Activated CD4-positive, alpha-beta T cell treated with anti-CD3 and anti-CD28 coated beads, Interleukin-2, amount 50 U/mL, for 48 hours (primary cell): ENCODE measurements at regions not wholly inside any gene's neighbourhood (a gene's known extent, or its start where the extent isn't known, plus 50 kb on each side); places are given as distances from the start of the nearest gene placed in this dataset.
"Not testable (repeated sequence)": the region's sequence is repeated elsewhere in the genome, so short reads cannot be mapped to it uniquely, and the experiment has no call there.

Experiments
- DNase-seq, 2 experiments: peaks; one replicate each; pipeline ENCODE4 v3.0.0-alpha.2; 2020

DNA sequence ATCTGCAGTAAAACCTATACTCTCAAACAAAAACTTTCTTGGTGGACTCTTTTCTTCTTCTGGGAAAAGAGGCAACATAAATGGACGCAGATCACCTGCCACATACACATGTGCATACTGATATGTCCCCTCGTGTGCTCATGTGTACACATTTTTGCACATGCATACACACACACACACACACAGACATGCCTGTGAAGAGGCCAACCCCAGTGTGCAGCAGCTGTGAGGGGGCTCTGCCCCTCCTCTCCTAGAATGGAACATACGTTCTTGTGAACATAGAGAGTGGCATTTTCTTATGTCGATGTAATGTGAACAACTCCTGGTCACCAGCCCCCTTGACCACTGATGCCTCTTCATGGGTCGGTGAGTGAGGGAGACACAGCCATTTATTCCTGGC lies 188.9 kb upstream of the PLGLB2 start:
- DNase-seq: not testable (repeated sequence)

- DNase-seq: not testable (repeated sequence)
These were observed 188.2 kb upstream of the PLGLB2 start for GRCh38 chr2:87559735-87560134.

GRCh38 chr2:87565116-87565515 lies 182.8 kb upstream of the PLGLB2 start:
- DNase-seq: not testable (repeated sequence)

DNA sequence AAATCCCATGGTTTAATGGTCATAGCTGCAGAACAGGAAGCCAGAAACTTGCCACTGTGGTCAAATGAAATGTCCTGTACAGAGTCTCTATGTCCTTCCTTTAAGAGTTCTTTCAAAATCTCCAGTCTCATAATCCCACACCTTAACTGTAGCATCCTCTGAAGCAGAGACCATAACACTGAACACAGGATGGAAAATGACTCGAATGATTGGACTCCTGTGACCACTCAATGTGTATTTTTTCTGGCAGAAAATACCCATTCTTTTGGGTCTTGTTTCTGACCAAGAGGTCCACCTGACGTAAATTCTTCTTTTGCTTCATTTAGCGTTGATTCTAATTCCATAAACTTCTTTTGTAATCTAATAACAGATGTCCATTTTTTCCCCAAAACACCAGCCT lies 181.4 kb upstream of the PLGLB2 start:
- not testable (repeated sequence) for DNase-seq

- DNase-seq: not testable (repeated sequence)
These were observed 180.8 kb upstream of the PLGLB2 start for GRCh38 chr2:87567093-87567492.

- DNase-seq: not testable (repeated sequence)
These were observed 180.0 kb upstream of the PLGLB2 start for GRCh38 chr2:87567912-87568311.

- not testable (repeated sequence) for DNase-seq
These were observed 179.2 kb upstream of the PLGLB2 start for GRCh38 chr2:87568554-87569278.

- DNase-seq: not testable (repeated sequence)
These were observed 178.0 kb upstream of the PLGLB2 start for GRCh38 chr2:87569689-87570397.

GRCh38 chr2:87571889-87572465 lies 175.9 kb upstream of the PLGLB2 start:
- DNase-seq: not testable (repeated sequence)

DNA sequence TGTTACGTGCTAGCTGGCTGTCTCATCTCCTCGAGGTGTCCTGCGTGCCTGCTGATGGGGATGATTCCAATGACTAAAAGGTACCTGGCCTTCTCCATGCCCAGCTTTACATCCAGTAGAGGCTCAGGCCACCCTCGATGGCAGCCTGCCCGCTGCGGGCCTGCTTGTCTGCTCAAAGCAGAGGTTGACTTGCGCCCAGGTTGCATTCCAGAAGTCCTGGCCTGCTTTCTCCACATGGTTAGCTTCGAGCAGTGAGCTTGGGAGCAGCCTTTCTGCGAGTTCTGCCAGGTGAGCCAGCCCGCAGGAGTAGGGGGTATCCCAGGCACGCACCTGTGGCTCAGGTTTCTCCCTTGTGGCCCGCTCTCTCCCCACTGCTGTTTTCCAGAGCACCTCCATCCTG lies 175.0 kb upstream of the PLGLB2 start:
- DNase-seq: not testable (repeated sequence)

DNA sequence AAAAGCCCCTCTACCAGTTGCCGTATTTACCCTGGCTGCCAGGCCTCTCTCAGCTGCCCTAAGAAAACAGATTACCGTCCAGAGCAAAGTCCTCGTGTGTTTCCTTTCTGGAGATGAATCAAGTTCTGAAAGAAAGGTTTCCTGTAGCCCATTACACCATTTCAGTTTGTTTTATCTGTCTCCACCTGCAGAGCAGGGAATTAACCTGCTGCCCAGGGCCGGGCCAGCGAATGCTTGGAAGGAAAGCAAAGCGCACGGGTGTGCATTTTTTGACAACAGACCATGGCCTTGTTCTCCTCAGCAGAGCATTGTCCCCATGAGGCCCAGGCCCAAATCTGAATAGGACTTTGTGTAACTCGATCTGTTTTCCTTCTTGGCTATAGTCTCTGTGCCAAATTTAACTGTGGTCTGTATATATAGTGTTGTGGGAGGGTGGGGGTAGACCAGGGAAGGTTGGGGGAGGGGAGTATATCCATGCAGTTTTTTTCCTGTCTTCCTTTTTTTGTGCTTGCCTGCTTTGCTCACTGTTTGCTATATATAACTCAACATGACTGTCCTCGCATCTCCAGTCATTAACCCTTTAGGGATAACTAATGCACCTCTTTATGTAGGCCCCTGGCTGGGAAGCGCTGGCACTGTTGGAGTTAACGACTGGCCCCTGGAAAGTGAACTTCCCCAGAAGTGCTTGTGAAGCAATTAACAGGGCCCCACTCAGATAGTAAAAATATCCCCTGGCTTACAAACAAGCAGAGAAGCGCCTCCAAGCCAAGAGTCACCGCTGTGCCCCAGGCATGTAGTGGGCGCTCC lies 174.3 kb upstream of the PLGLB2 start:
- not testable (repeated sequence) for DNase-seq

- not testable (repeated sequence) for DNase-seq
These were observed 173.4 kb upstream of the PLGLB2 start for GRCh38 chr2:87574193-87575119.

- not testable (repeated sequence) for DNase-seq
These were observed 172.7 kb upstream of the PLGLB2 start for GRCh38 chr2:87575138-87575537.

- not testable (repeated sequence) for DNase-seq
These were observed 170.5 kb upstream of the PLGLB2 start for GRCh38 chr2:87577358-87577757.

DNA sequence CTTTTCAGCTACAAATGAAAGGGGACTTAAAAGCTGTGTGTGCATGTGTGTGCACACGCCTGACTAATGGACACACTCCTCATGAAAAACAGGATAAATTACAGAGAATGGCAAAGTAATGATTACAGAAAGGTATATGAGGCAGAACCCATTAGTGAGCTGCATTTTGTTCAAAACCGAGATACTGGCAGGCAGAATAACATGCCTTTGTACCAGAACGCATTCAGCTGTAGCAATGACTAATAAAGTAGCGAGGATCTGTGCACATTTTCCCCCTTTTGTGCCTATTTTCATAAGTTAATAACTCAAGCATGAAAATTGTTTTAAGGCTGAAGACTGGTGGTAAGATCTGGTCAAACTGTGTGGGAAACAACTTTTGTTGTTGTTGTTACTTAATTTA lies 165.7 kb upstream of the PLGLB2 start:
- DNase-seq: not testable (repeated sequence)

DNA sequence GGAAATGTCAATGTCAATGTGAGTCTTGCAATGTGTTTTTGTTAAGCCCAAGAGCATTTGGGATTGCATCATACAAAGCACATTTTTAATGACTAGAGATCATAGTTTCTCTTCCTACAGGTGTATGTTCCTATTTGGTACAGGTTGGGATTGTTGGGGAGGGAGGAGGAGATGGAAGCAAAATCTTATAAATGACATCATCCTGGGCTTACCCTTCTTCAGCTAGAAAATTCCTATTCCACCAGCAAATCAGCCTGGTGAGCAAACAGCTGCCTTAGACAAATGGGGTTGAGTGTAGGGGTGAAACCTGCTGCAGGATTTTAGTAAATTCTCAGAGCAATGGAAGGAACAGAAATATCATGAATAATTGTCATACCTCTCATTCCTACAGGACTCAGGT lies 165.3 kb upstream of the PLGLB2 start:
- DNase-seq: not testable (repeated sequence)

- not testable (repeated sequence) for DNase-seq
These were observed 164.5 kb upstream of the PLGLB2 start for GRCh38 chr2:87583370-87583769.

DNA sequence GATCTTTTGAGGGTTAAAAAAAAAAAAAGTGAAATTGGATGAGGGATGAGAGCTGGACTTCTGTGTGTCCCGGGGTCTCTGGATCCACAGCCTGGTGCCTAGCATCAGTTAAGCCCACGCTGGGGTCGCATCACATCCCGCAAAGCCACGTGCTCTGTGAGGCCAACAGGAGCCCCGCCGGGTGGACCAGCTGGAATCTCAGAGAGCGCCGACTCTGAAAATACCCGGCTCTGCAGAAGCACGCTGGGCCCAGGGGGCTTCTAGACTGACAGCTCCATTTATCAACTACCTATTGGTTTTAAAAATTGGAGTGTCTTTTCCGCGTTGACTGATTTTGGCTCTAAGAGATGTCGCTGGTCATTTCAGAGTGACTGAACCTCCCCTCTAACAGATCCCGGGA lies 164.1 kb upstream of the PLGLB2 start:
- not testable (repeated sequence) for DNase-seq

- not testable (repeated sequence) for DNase-seq
These were observed 163.5 kb upstream of the PLGLB2 start for GRCh38 chr2:87584268-87584906.

GRCh38 chr2:87587934-87588333 lies 160.0 kb upstream of the PLGLB2 start:
- not testable (repeated sequence) for DNase-seq

GRCh38 chr2:87592974-87593373 lies 154.9 kb upstream of the PLGLB2 start:
- DNase-seq: not testable (repeated sequence)
